GM23338 (cell line): ENCODE measurements at regions not wholly inside any gene's neighbourhood (a gene's known extent, or its start where the extent isn't known, plus 50 kb on each side); places are given as distances from the start of the nearest gene placed in this dataset.

ENCODE experiments used
- ATAC-seq: fragments of 200-7000 bp; cut with Tn5 transposase; 3 replicates; pipeline ENCODE4 v1.9.1; 2020
- DNase-seq: peaks from one replicate; pipeline ENCODE4 v3.0.0-alpha.2; 2015; ENCODE audit warnings: low spot score
- H2AFZ ChIP-seq: fragments of 200-600 bp; sonication (generic); 2 replicates; pipeline ENCODE4 v1.8.0; 2016; ENCODE audit warnings: antibody characterized with exemption, mild to moderate bottlenecking, moderate library complexity
- H3F3A ChIP-seq: fragments of 200-600 bp; sonication (generic); replicated peaks from 2 replicates; pipeline ENCODE4 v1.8.0; 2017; ENCODE audit warnings: antibody characterized with exemption, mixed run types, low read depth
- H3K27ac ChIP-seq: fragments of 200-600 bp; sonication (generic); 2 replicates; pipeline ENCODE4 v1.6.1; 2016; ENCODE audit warnings: low read depth
- H3K27me3 ChIP-seq: fragments of 200-600 bp; sonication (generic); 2 replicates; pipeline ENCODE4 v1.8.0; 2016; ENCODE audit warnings: mild to moderate bottlenecking, mixed run types, moderate library complexity; ENCODE audit not compliant: insufficient read depth
- H3K36me3 ChIP-seq: fragments of 200-600 bp; sonication (generic); 2 replicates; pipeline ENCODE4 v1.8.0; 2016; ENCODE audit warnings: mild to moderate bottlenecking; ENCODE audit not compliant: insufficient read depth
- H3K4me1 ChIP-seq: fragments of 200-600 bp; sonication (generic); 2 replicates; pipeline ENCODE4 v1.8.0; 2016; ENCODE audit warnings: mild to moderate bottlenecking, moderate library complexity; ENCODE audit not compliant: insufficient read depth
- H3K4me2 ChIP-seq: fragments of 200-600 bp; sonication (generic); 2 replicates; pipeline ENCODE4 v1.7.1; 2017; ENCODE audit warnings: mixed run types
- H3K4me3 ChIP-seq: fragments of 200-600 bp; sonication (generic); 2 replicates; pipeline ENCODE4 v1.6.1; 2016; ENCODE audit warnings: mixed run types
- H3K79me2 ChIP-seq: fragments of 200-600 bp; sonication (generic); replicated peaks from 2 replicates; pipeline ENCODE4 v1.8.0; 2017; ENCODE audit warnings: mild to moderate bottlenecking; ENCODE audit not compliant: insufficient read depth
- H3K9me2 ChIP-seq: fragments of 200-600 bp; sonication (generic); 2 replicates; pipeline ENCODE4 v1.8.0; 2017; ENCODE audit not compliant: insufficient read depth
- H4K20me1 ChIP-seq: fragments of 200-600 bp; sonication (generic); replicated peaks from 2 replicates; pipeline ENCODE4 v1.8.0; 2017; ENCODE audit warnings: mild to moderate bottlenecking; ENCODE audit not compliant: insufficient read depth
- H3K27ac Mint-ChIP-seq: 2 replicates; pipeline ENCODE4 v1.8.0; 2020; ENCODE audit warnings: inconsistent platforms, mild to moderate bottlenecking, moderate library complexity, mixed read lengths
- H3K27me3 Mint-ChIP-seq: 3 replicates; pipeline ENCODE4 v1.8.0; 2022; ENCODE audit warnings: low read depth, mild to moderate bottlenecking, moderate library complexity, mixed read lengths, inconsistent platforms; ENCODE audit not compliant: insufficient read depth, poor library complexity
- H3K36me3 Mint-ChIP-seq: 3 replicates; pipeline ENCODE4 v1.8.0; 2021; ENCODE audit warnings: low read depth, mild to moderate bottlenecking, inconsistent platforms, moderate library complexity, mixed read lengths
- H3K4me1 Mint-ChIP-seq: 3 replicates; pipeline ENCODE4 v1.8.0; 2020; ENCODE audit warnings: mild to moderate bottlenecking, inconsistent platforms, mixed read lengths
- H3K4me3 Mint-ChIP-seq: 3 replicates; pipeline ENCODE4 v1.8.0; 2021; ENCODE audit warnings: moderate library complexity, mild to moderate bottlenecking, inconsistent platforms, mixed read lengths
- H3K9me3 Mint-ChIP-seq: 3 replicates; pipeline ENCODE4 v1.8.0; 2020; ENCODE audit warnings: moderate library complexity, mild to moderate bottlenecking, inconsistent platforms, mixed read lengths
- CREB1 ChIP-seq: fragments of 250-450 bp; sonication (Bioruptor Pico); IDR thresholded peaks from 2 replicates; pipeline ENCODE4 v1.5.0; 2020; ENCODE audit warnings: low read depth, mild to moderate bottlenecking, moderate library complexity
- CTCF ChIP-seq, 2 experiments: fragments of 200-600 bp in 1 of 2; sonication (generic) in 1 of 2; conservative IDR thresholded peaks; 2 replicates each; pipeline versions ENCODE4 v1.5.1 to v1.6.1; 2016 to 2017; ENCODE audit warnings: antibody characterized with exemption in 2 of 2, low read depth in 2 of 2, mild to moderate bottlenecking in 2 of 2, moderate library complexity in 1 of 2
- EZH2 ChIP-seq: fragments of 200-600 bp; sonication (generic); IDR thresholded peaks from one replicate; pipeline ENCODE4 v1.8.0; 2017; ENCODE audit warnings: antibody characterized with exemption, mild to moderate bottlenecking, low read depth; ENCODE audit not compliant: unreplicated experiment
- JUNB ChIP-seq: IDR thresholded peaks from one replicate; pipeline ENCODE4 v1.6.1; 2016; ENCODE audit warnings: antibody characterized with exemption; ENCODE audit not compliant: unreplicated experiment
- NANOG ChIP-seq: IDR thresholded peaks from 2 replicates; pipeline ENCODE4 v1.6.1; 2016; ENCODE audit warnings: antibody characterized with exemption, borderline replicate concordance
- REST ChIP-seq: IDR thresholded peaks from one replicate; pipeline ENCODE4 v1.6.1; 2018; ENCODE audit warnings: antibody characterized with exemption; ENCODE audit not compliant: unreplicated experiment
- STAT1 ChIP-seq: IDR thresholded peaks from one replicate; pipeline ENCODE4 v1.6.1; 2016; ENCODE audit warnings: antibody characterized with exemption; ENCODE audit not compliant: unreplicated experiment
- TF ChIP-seq, protein P1 (sequence below): IDR thresholded peaks from 2 replicates; pipeline ENCODE4 v1.6.1; 2016; ENCODE audit warnings: antibody characterized with exemption

- TF ChIP-seq, protein P1, sequence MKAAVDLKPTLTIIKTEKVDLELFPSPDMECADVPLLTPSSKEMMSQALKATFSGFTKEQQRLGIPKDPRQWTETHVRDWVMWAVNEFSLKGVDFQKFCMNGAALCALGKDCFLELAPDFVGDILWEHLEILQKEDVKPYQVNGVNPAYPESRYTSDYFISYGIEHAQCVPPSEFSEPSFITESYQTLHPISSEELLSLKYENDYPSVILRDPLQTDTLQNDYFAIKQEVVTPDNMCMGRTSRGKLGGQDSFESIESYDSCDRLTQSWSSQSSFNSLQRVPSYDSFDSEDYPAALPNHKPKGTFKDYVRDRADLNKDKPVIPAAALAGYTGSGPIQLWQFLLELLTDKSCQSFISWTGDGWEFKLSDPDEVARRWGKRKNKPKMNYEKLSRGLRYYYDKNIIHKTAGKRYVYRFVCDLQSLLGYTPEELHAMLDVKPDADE, result no peak
- no peak for TF ChIP-seq CTCF (conservative IDR thresholded peaks at IDR 0.05; ENCODE audit: low read depth in 2 of 2)
- no peak for TF ChIP-seq REST
- TF ChIP-seq CREB1 (CRISPR knock-in tag), result no peak
- no peak for TF ChIP-seq NANOG
- TF ChIP-seq STAT1, result no peak
Measured at GRCh38 chr18:57258131-57258777, 94.1 kb upstream of the ST8SIA3 start (continued).

DNA sequence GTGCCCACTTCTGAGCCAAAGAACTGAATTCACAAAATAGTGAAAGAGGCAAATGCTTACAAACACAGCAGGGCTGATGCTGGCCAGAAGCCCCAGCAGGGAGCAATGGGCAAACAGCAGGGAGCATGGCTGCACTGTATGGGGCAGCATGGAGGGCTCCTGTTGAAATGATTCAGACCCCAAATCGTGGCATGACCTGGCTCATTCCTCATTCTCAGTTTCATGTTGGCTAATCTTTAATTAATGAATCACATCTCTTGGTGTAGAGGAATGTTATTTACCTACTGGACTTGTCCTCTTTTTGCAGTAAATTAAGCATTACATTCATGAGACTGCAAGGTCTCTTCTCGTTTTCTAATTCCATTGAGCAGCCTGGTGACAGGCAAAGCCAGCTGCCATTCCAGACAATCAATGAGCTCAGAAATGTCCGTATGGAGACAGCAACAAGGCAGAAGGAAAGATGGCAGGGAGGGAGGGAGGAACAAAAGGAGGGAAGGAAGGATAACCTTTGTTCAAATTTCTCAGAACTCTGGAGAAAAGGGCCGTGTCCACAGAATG, 84.9 kb upstream of the ST8SIA3 start:
- Histone ChIP-seq H3K79me2 (no peaks in the 10 kb centered on the region), H2AFZ (peak overlapping the region; percentile 83; the same call in 1 of the 2 replicates), H3K27ac (no peak overlapping the region), H3K36me3 (no peaks in the 10 kb centered on the region), H3K4me3 (no peak overlapping the region), H3K9me2 (peaks cover 10% of the 10 kb centered on the region; the same call in 1 of the 2 replicates), H3K4me2 (no peak overlapping the region), H3K4me1 (0 out of 2 replicates have a peak, but pooled peaks cover 2% of the 10 kb centered on the region), H4K20me1 (no peaks in the 10 kb centered on the region), H3F3A (no peaks in the 10 kb centered on the region), H3K27me3 (no peaks in the 10 kb centered on the region)
- ATAC-seq, result no peak; the same call in 2 of the 3 replicates
- Mint-ChIP-seq H3K36me3 (no peaks in the 10 kb centered on the region), H3K4me1 (peaks cover 2% of the 10 kb centered on the region), H3K9me3 (no peaks in the 10 kb centered on the region), H3K4me3 (no peak overlapping the region), H3K27ac (no peak overlapping the region), H3K27me3 (no peaks in the 10 kb centered on the region)
- no peak for DNase-seq
- no peak for TF ChIP-seq CREB1 (CRISPR knock-in tag)
- TF ChIP-seq JUNB, result no peak
- no peak for TF ChIP-seq CTCF (conservative IDR thresholded peaks at IDR 0.05; ENCODE audit: low read depth in 2 of 2)
- no peak for TF ChIP-seq EZH2
